ENCODE measurements at regions not wholly inside any gene's neighbourhood (a gene's known extent, or its start where the extent isn't known, plus 50 kb on each side); places are given as distances from the start of the nearest gene placed in this dataset.
A peak's percentile ranks its signal among the peaks of the same experiment; 100 is the strongest.
"Not testable (repeated sequence)": the region's sequence is repeated elsewhere in the genome, so short reads cannot be mapped to it uniquely, and the experiment has no call there.

GRCh38 chr4:59537246-59537886 lies 1662.8 kb upstream of the ADGRL3 start:
- H3K4me3 ChIP-seq: no peak overlapping the region

GRCh38 chr4:59539401-59539800 lies 1660.7 kb upstream of the ADGRL3 start:
- no peak for DNase-seq (ENCODE audit: low spot score in 2 of 2)
- no peak overlapping the region for H3K27ac ChIP-seq
- H3K4me3 ChIP-seq: no peak overlapping the region
- H3K4me1 ChIP-seq: no peaks in the 10 kb centered on the region
- TF ChIP-seq POLR2A (IDR thresholded peaks at IDR 0.05) (no peak), CTCF (IDR thresholded peaks at IDR 0.05) (no peak), EP300 (IDR thresholded peaks at IDR 0.05) (no peak)
- no peaks in the 10 kb centered on the region for H3K9me3 ChIP-seq
- no peaks in the 10 kb centered on the region for H3K36me3 ChIP-seq
- WGBS, 2 donors: 92 to 95% methylated on average over 4 of the region's 4 CpGs
- no peaks in the 10 kb centered on the region for H3K27me3 ChIP-seq

More at GRCh38 chr4:59537246-59537886, 1662.8 kb upstream of the ADGRL3 start:
- DNase-seq (ENCODE audit: low spot score in 2 of 2): no peak
- Histone ChIP-seq H3K9me3 (no peaks in the 10 kb centered on the region), H3K4me1 (no peaks in the 10 kb centered on the region), H3K27ac (no peak overlapping the region), H3K36me3 (no peaks in the 10 kb centered on the region), H3K27me3 (no peaks in the 10 kb centered on the region)
- TF ChIP-seq POLR2A (IDR thresholded peaks at IDR 0.05): no peak
- TF ChIP-seq CTCF (IDR thresholded peaks at IDR 0.05): no peak
- TF ChIP-seq EP300 (IDR thresholded peaks at IDR 0.05): no peak
- WGBS, 2 donors: 58 to 66% methylated on average over 2 of the region's 2 CpGs

- Histone ChIP-seq H3K27ac (no peak overlapping the region), H3K9me3 (no peaks in the 10 kb centered on the region), H3K36me3 (no peaks in the 10 kb centered on the region), H3K4me3 (no peak overlapping the region), H3K27me3 (no peaks in the 10 kb centered on the region), H3K4me1 (no peaks in the 10 kb centered on the region)
- 83 to 90% methylated on average over 2 of the region's 2 CpGs for WGBS, 2 donors
- DNase-seq (ENCODE audit: low spot score in 2 of 2): no peak
- TF ChIP-seq CTCF (IDR thresholded peaks at IDR 0.05) (no peak), POLR2A (IDR thresholded peaks at IDR 0.05) (no peak), EP300 (IDR thresholded peaks at IDR 0.05) (no peak)
Measured at GRCh38 chr4:59540311-59540710, 1659.8 kb upstream of the ADGRL3 start.

GRCh38 chr4:59553063-59553720 lies 1646.9 kb upstream of the ADGRL3 start:
- TF ChIP-seq CTCF (IDR thresholded peaks at IDR 0.05) (no peak), EP300 (IDR thresholded peaks at IDR 0.05) (no peak), POLR2A (IDR thresholded peaks at IDR 0.05) (no peak)
- H3K27me3 ChIP-seq: no peaks in the 10 kb centered on the region
- no peak for DNase-seq (ENCODE audit: low spot score in 2 of 2)

GRCh38 chr4:59553721-59554091 lies 1646.4 kb upstream of the ADGRL3 start:
- DNase-seq (ENCODE audit: low spot score in 2 of 2): no peak
- WGBS, 2 donors: 45 to 47% methylated on average over 2 of the region's 2 CpGs
- H3K36me3 ChIP-seq: no peaks in the 10 kb centered on the region
- H3K9me3 ChIP-seq: no peaks in the 10 kb centered on the region
- no peaks in the 10 kb centered on the region for H3K27me3 ChIP-seq
- peak overlapping the region in 1 of 4 donors; percentile 24 for H3K4me3 ChIP-seq
- no peaks in the 10 kb centered on the region for H3K4me1 ChIP-seq
- no peak overlapping the region for H3K27ac ChIP-seq
- TF ChIP-seq EP300 (IDR thresholded peaks at IDR 0.05) (no peak), POLR2A (IDR thresholded peaks at IDR 0.05) (no peak), CTCF (IDR thresholded peaks at IDR 0.05) (no peak)

More at GRCh38 chr4:59553063-59553720, 1646.9 kb upstream of the ADGRL3 start:
- Histone ChIP-seq H3K4me3 (peak overlapping the region in 1 of 4 donors; percentile 24), H3K9me3 (no peaks in the 10 kb centered on the region), H3K36me3 (no peaks in the 10 kb centered on the region), H3K4me1 (no peaks in the 10 kb centered on the region), H3K27ac (no peak overlapping the region)
- 47 to 49% methylated on average over 2 of the region's 2 CpGs for WGBS, 2 donors

GRCh38 chr4:59556191-59556590 lies 1643.9 kb upstream of the ADGRL3 start:
- not testable (repeated sequence) for H3K9me3 ChIP-seq; H3K27ac ChIP-seq; DNase-seq (ENCODE audit: low spot score in 2 of 2); H3K4me1 ChIP-seq; H3K27me3 ChIP-seq; H3K36me3 ChIP-seq; H3K4me3 ChIP-seq
- 72 to 78% methylated on average over 2 of the region's 2 CpGs for WGBS, 2 donors

- DNase-seq (ENCODE audit: low spot score in 2 of 2); H3K4me1 ChIP-seq; H3K4me3 ChIP-seq; H3K36me3 ChIP-seq; H3K27ac ChIP-seq; H3K9me3 ChIP-seq; H3K27me3 ChIP-seq: not testable (repeated sequence)
- WGBS, 2 donors: 65 to 77% methylated on average over 5 to 9 of the region's 9 CpGs
Measured at GRCh38 chr4:59560141-59560648, 1639.9 kb upstream of the ADGRL3 start.

Measured in tibial nerve (tissue), 4 donors.